Progenitor cell of endocrine pancreas (in vitro differentiated cells): ENCODE measurements at regions not wholly inside any gene's neighbourhood (a gene's known extent, or its start where the extent isn't known, plus 50 kb on each side); places are given as distances from the start of the nearest gene placed in this dataset.

ENCODE experiments used
- DNase-seq: peaks from one replicate; pipeline ENCODE4 v3.0.0; 2021; ENCODE audit warnings: low spot score; ENCODE audit not compliant: unreplicated experiment
- H3K27ac Mint-ChIP-seq: 2 replicates; pipeline ENCODE4 v1.8.0; 2021; ENCODE audit warnings: mild to moderate bottlenecking, moderate library complexity, mixed read lengths
- H3K27me3 Mint-ChIP-seq: 2 replicates; pipeline ENCODE4 v1.8.0; 2021; ENCODE audit warnings: mixed read lengths
- H3K36me3 Mint-ChIP-seq: 2 replicates; pipeline ENCODE4 v1.8.0; 2022; ENCODE audit warnings: mixed read lengths; ENCODE audit not compliant: insufficient read depth
- H3K4me1 Mint-ChIP-seq: 2 replicates; pipeline ENCODE4 v1.8.0; 2021; ENCODE audit warnings: low read depth, mixed read lengths
- H3K4me3 Mint-ChIP-seq: 2 replicates; pipeline ENCODE4 v1.8.0; 2021; ENCODE audit warnings: low read depth, mild to moderate bottlenecking, moderate library complexity, mixed read lengths
- H3K9me3 Mint-ChIP-seq: 2 replicates; pipeline ENCODE4 v1.8.0; 2021; ENCODE audit warnings: low read depth, mixed read lengths
- CTCF ChIP-seq: fragments of 200-600 bp; sonication (generic); IDR thresholded peaks from one replicate; pipeline ENCODE4 v1.5.0; 2021; ENCODE audit warnings: antibody characterized with exemption, mild to moderate bottlenecking; ENCODE audit not compliant: unreplicated experiment

GRCh38 chr6:91580635-91581034 lies 993.8 kb upstream of the MAP3K7 start:
- Mint-ChIP-seq H3K27ac (no peak overlapping the region), H3K4me1 (no peaks in the 10 kb centered on the region), H3K27me3 (no peaks in the 10 kb centered on the region), H3K9me3 (no peaks in the 10 kb centered on the region), H3K36me3 (no peaks in the 10 kb centered on the region), H3K4me3 (no peak overlapping the region)
- TF ChIP-seq CTCF, result no peak
- DNase-seq, result no peak

GRCh38 chr6:91575032-91575431 lies 988.2 kb upstream of the MAP3K7 start:
- no peaks in the 10 kb centered on the region for H3K36me3 Mint-ChIP-seq
- no peak overlapping the region for H3K27ac Mint-ChIP-seq
- TF ChIP-seq CTCF, result no peak
- no peak overlapping the region for H3K4me3 Mint-ChIP-seq
- H3K9me3 Mint-ChIP-seq, result no peaks in the 10 kb centered on the region
- H3K4me1 Mint-ChIP-seq, result no peaks in the 10 kb centered on the region
- H3K27me3 Mint-ChIP-seq, result no peaks in the 10 kb centered on the region
- DNase-seq, result no peak

GRCh38 chr6:91573826-91574416 lies 987.0 kb upstream of the MAP3K7 start:
- no peak for DNase-seq
- Mint-ChIP-seq H3K27ac (no peak overlapping the region), H3K4me1 (no peaks in the 10 kb centered on the region), H3K36me3 (no peaks in the 10 kb centered on the region), H3K27me3 (no peaks in the 10 kb centered on the region), H3K4me3 (no peak overlapping the region), H3K9me3 (no peaks in the 10 kb centered on the region)
- no peak for TF ChIP-seq CTCF

GRCh38 chr6:91572878-91573277 lies 986.0 kb upstream of the MAP3K7 start:
- no peaks in the 10 kb centered on the region for H3K36me3 Mint-ChIP-seq
- no peak for TF ChIP-seq CTCF
- H3K4me1 Mint-ChIP-seq, result no peaks in the 10 kb centered on the region
- no peaks in the 10 kb centered on the region for H3K27me3 Mint-ChIP-seq
- H3K27ac Mint-ChIP-seq, result no peak overlapping the region
- H3K4me3 Mint-ChIP-seq, result no peak overlapping the region
- H3K9me3 Mint-ChIP-seq, result no peaks in the 10 kb centered on the region
- DNase-seq, result no peak

- TF ChIP-seq CTCF, result no peak
- Mint-ChIP-seq H3K27me3 (no peaks in the 10 kb centered on the region), H3K36me3 (no peaks in the 10 kb centered on the region), H3K27ac (no peak overlapping the region), H3K9me3 (no peaks in the 10 kb centered on the region), H3K4me1 (no peaks in the 10 kb centered on the region), H3K4me3 (no peak overlapping the region)
- no peak for DNase-seq
Measured at GRCh38 chr6:91569071-91569470, 982.2 kb upstream of the MAP3K7 start.
